Tibial nerve (tissue), 4 donors: ENCODE measurements at regions not wholly inside any gene's neighbourhood (a gene's known extent, or its start where the extent isn't known, plus 50 kb on each side); places are given as distances from the start of the nearest gene placed in this dataset.

Source experiments
- EP300 ChIP-seq, 2 donors: sonication (generic); formaldehyde crosslinking; IDR thresholded peaks; one replicate each; pipeline ENCODE4 v1.6.1; 2017; ENCODE audit warnings: antibody characterized with exemption in 2 of 2, mild to moderate bottlenecking in 1 of 2
- POLR2A ChIP-seq, 2 donors: fragments of 450-650 bp; IDR thresholded peaks; one replicate each; pipeline ENCODE4 v1.6.1; 2017; ENCODE audit warnings: antibody characterized with exemption in 2 of 2, mild to moderate bottlenecking in 2 of 2, moderate library complexity in 2 of 2
- TF ChIP-seq, protein P1 (sequence below), 5 experiments: fragments of 200-600 bp in 3 of 5; fragments of 450-650 bp in 2 of 5; sonication (generic) in 3 of 5; IDR thresholded peaks; one replicate each; pipeline ENCODE4 v1.5.1; 2016 to 2019; ENCODE audit warnings: antibody characterized with exemption in 5 of 5, mild to moderate bottlenecking in 3 of 5, moderate library complexity in 2 of 5

GRCh38 chr12:58981961-58982360, 61.7 kb upstream of the LRIG3 start:
- no peak for TF ChIP-seq POLR2A (IDR thresholded peaks at IDR 0.05)
- TF ChIP-seq, protein P1, sequence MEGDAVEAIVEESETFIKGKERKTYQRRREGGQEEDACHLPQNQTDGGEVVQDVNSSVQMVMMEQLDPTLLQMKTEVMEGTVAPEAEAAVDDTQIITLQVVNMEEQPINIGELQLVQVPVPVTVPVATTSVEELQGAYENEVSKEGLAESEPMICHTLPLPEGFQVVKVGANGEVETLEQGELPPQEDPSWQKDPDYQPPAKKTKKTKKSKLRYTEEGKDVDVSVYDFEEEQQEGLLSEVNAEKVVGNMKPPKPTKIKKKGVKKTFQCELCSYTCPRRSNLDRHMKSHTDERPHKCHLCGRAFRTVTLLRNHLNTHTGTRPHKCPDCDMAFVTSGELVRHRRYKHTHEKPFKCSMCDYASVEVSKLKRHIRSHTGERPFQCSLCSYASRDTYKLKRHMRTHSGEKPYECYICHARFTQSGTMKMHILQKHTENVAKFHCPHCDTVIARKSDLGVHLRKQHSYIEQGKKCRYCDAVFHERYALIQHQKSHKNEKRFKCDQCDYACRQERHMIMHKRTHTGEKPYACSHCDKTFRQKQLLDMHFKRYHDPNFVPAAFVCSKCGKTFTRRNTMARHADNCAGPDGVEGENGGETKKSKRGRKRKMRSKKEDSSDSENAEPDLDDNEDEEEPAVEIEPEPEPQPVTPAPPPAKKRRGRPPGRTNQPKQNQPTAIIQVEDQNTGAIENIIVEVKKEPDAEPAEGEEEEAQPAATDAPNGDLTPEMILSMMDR (IDR thresholded peaks at IDR 0.05): no peak
- TF ChIP-seq EP300 (IDR thresholded peaks at IDR 0.05): no peak
